ENCODE measurements at regions not wholly inside any gene's neighbourhood (a gene's known extent, or its start where the extent isn't known, plus 50 kb on each side); places are given as distances from the start of the nearest gene placed in this dataset.

DNA sequence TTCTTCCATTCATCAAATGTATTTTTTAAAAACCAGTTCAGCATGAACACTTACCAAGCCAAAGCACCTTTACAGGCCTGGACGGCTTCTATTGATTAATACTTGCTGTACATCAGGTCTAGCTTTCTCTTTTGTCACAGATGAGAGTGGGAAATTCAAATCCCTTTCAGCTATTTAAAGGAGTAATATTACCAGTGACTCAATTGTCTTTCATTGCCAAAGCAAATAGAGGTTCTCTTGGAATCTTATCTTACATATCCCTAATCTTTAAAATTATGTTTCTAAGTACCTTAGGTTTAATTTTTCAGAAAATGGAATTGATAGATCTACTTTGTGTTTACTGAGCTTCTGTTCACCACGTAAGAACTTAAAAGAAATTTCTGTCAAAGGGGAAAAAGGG is 922.9 kb downstream of the NSUN3 start:
- TF ChIP-seq, protein P1, sequence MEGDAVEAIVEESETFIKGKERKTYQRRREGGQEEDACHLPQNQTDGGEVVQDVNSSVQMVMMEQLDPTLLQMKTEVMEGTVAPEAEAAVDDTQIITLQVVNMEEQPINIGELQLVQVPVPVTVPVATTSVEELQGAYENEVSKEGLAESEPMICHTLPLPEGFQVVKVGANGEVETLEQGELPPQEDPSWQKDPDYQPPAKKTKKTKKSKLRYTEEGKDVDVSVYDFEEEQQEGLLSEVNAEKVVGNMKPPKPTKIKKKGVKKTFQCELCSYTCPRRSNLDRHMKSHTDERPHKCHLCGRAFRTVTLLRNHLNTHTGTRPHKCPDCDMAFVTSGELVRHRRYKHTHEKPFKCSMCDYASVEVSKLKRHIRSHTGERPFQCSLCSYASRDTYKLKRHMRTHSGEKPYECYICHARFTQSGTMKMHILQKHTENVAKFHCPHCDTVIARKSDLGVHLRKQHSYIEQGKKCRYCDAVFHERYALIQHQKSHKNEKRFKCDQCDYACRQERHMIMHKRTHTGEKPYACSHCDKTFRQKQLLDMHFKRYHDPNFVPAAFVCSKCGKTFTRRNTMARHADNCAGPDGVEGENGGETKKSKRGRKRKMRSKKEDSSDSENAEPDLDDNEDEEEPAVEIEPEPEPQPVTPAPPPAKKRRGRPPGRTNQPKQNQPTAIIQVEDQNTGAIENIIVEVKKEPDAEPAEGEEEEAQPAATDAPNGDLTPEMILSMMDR (IDR thresholded peaks at IDR 0.05; ENCODE audit: low read depth, low read length) = no peak
- no peak overlapping the region for H3K4me3 ChIP-seq (replicated peaks in 1 of 2; ENCODE audit: low read depth in 2 of 2, low read length in 2 of 2)
- DNase-seq (ENCODE audit: low read depth in 2 of 2) = no peak

DNA sequence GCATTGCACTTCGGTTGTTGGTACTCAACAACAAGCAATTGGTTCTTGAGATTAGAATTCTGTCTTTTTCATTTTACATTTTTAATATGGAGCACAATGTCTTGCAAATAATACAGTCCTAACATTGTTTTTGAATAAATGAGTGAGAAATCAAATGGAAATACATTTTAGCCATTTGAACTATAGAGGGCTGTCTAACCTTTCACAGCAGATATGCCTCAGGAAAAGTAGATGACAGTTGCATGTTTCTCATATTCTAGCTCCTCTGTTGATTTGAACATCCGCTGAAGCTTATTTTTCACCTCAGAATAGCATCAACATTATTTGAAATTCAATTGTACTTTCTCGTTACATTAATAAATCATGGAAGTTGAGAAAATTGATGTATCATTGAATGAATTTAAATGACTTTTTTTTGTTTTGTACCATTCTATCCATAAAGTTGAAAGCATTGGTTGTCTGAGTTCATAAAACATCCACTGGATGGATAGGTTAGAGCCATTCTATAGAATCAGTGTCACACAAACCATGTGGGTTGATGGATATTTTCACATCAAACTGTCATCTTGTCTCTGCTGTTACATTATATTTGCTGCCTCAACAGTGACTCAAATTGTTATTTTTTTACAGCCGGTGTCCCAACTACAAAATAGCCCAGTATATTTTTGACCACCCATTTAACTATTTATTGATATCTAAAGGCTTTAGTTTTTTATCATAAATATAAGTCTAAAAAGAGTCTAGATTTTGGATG is 928.3 kb downstream of the NSUN3 start:
- no peak overlapping the region for H3K4me3 ChIP-seq (replicated peaks in 1 of 2; ENCODE audit: low read depth in 2 of 2, low read length in 2 of 2)
- TF ChIP-seq, protein P1 (IDR thresholded peaks at IDR 0.05; ENCODE audit: low read depth, low read length) = no peak
- DNase-seq (ENCODE audit: low read depth in 2 of 2) = peak in 1 of 2 donors; percentile 0

- TF ChIP-seq, protein P1 (IDR thresholded peaks at IDR 0.05; ENCODE audit: low read depth, low read length) = no peak
- H3K4me3 ChIP-seq (replicated peaks in 1 of 2; ENCODE audit: low read depth in 2 of 2, low read length in 2 of 2) = no peak overlapping the region
- no peak for DNase-seq (ENCODE audit: low read depth in 2 of 2)
Observed at GRCh38 chr3:94996743-94997142, 933.9 kb downstream of the NSUN3 start.

GRCh38 chr3:95002438-95003046 is 939.7 kb downstream of the NSUN3 start:
- no peak overlapping the region for H3K4me3 ChIP-seq (replicated peaks in 1 of 2; ENCODE audit: low read depth in 2 of 2, low read length in 2 of 2)

DNA sequence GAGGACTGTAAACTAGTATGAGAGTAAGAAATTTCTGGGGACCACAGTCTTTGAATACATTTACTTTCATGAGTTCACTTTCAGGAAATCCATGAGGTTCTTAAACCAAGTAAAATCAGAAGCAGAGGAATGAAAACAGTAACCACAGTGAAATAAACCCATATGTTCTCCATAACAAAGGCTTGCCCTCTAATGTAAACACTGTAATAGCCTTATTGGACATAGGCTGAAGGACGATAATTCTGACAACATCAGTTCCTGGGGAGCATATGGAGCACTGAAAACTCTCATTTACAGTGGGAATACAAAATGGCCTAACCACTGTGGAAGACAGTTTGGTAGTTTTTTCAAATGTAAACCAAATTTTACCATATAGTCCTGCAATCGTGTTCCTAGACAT is 965.8 kb downstream of the NSUN3 start:
- DNase-seq (ENCODE audit: low read depth in 2 of 2) = no peak
- no peak overlapping the region for H3K4me3 ChIP-seq (replicated peaks in 1 of 2; ENCODE audit: low read depth in 2 of 2, low read length in 2 of 2)

More at GRCh38 chr3:95002438-95003046, 939.7 kb downstream of the NSUN3 start:
- TF ChIP-seq, protein P1 (IDR thresholded peaks at IDR 0.05; ENCODE audit: low read depth, low read length) = no peak
- no peak for DNase-seq (ENCODE audit: low read depth in 2 of 2)

GRCh38 chr3:95029644-95030043 is 966.8 kb downstream of the NSUN3 start:
- TF ChIP-seq, protein P1 (IDR thresholded peaks at IDR 0.05; ENCODE audit: low read depth, low read length) = no peak
- no peak for DNase-seq (ENCODE audit: low read depth in 2 of 2)
- H3K4me3 ChIP-seq (replicated peaks in 1 of 2; ENCODE audit: low read depth in 2 of 2, low read length in 2 of 2) = no peak overlapping the region

More for the DNA sequence above, 965.8 kb downstream of the NSUN3 start:
- TF ChIP-seq, protein P1 (IDR thresholded peaks at IDR 0.05; ENCODE audit: low read depth, low read length) = no peak

All from cardiac fibroblast (primary cell).